NB4 (cell line): ENCODE measurements at regions not wholly inside any gene's neighbourhood (a gene's known extent, or its start where the extent isn't known, plus 50 kb on each side); places are given as distances from the start of the nearest gene placed in this dataset.

ENCODE experiments used
- CTCF ChIP-seq: IDR thresholded peaks from one replicate; pipeline ENCODE4 v1.5.1; 2012; ENCODE audit warnings: low read depth, low read length
- POLR2A ChIP-seq: IDR thresholded peaks from 2 replicates; pipeline ENCODE4 v1.6.1; 2011; ENCODE audit warnings: mild to moderate bottlenecking; ENCODE audit not compliant: insufficient read length; ENCODE audit errors: extremely low read depth

GRCh38 chr1:47536646-47537118 is 98.8 kb downstream of the FOXD2 start:
- no peak for TF ChIP-seq CTCF
- no peak for TF ChIP-seq POLR2A
